H9 (cell line): ENCODE measurements at regions not wholly inside any gene's neighbourhood (a gene's known extent, or its start where the extent isn't known, plus 50 kb on each side); places are given as distances from the start of the nearest gene placed in this dataset.

ENCODE experiments used
- DNase-seq: peaks from one replicate; pipeline ENCODE4 v3.0.0-alpha.2; 2017
- H2AFZ ChIP-seq: one replicate; pipeline ENCODE4 v1.6.1; 2013; ENCODE audit warnings: mild to moderate bottlenecking, low read length, control low read depth, moderate library complexity
- H2AK5ac ChIP-seq: 2 replicates; pipeline ENCODE4 v1.6.1; 2013; ENCODE audit warnings: low read length, control low read depth, mixed read lengths; ENCODE audit not compliant: insufficient read length
- H2BK120ac ChIP-seq: one replicate; pipeline ENCODE4 v1.6.1; 2013; ENCODE audit warnings: low read depth, mild to moderate bottlenecking, low read length, control low read depth, inconsistent platforms; ENCODE audit not compliant: poor library complexity, severe bottlenecking
- H2BK12ac ChIP-seq: 2 replicates; pipeline ENCODE4 v1.6.1; 2013; ENCODE audit warnings: low read length, control low read depth, mixed read lengths, low read depth; ENCODE audit not compliant: insufficient read length
- H2BK15ac ChIP-seq: 2 replicates; pipeline ENCODE4 v1.6.1; 2013; ENCODE audit warnings: low read depth, low read length, control low read depth
- H2BK20ac ChIP-seq: one replicate; pipeline ENCODE4 v1.6.1; 2013; ENCODE audit warnings: low read depth, mild to moderate bottlenecking, low read length, control low read depth, inconsistent platforms; ENCODE audit not compliant: poor library complexity, severe bottlenecking
- H2BK5ac ChIP-seq: 2 replicates; pipeline ENCODE4 v1.6.1; 2013; ENCODE audit warnings: low read length, control low read depth, mixed read lengths; ENCODE audit not compliant: insufficient read length
- H3K14ac ChIP-seq: 2 replicates; pipeline ENCODE4 v1.6.1; 2013; ENCODE audit warnings: low read length, control low read depth; ENCODE audit not compliant: insufficient read depth
- H3K18ac ChIP-seq: 2 replicates; pipeline ENCODE4 v1.6.1; 2013; ENCODE audit warnings: low read depth, mild to moderate bottlenecking, mixed read lengths, low read length, control low read depth; ENCODE audit not compliant: insufficient read length
- H3K23ac ChIP-seq: 2 replicates; pipeline ENCODE4 v1.6.1; 2013; ENCODE audit warnings: low read length, control low read depth, mixed read lengths, low read depth; ENCODE audit not compliant: insufficient read length
- H3K23me2 ChIP-seq: 2 replicates; pipeline ENCODE4 v1.6.1; 2013; ENCODE audit warnings: low read depth, mild to moderate bottlenecking, mixed read lengths, low read length, control low read depth; ENCODE audit not compliant: insufficient read length, poor library complexity, severe bottlenecking
- H3K27ac ChIP-seq: 2 replicates; pipeline ENCODE4 v1.5.1; 2013; ENCODE audit warnings: low read length, control low read depth, mixed read lengths, low read depth; ENCODE audit not compliant: insufficient read length
- H3K27me3 ChIP-seq: 2 replicates; pipeline ENCODE4 v1.6.1; 2013; ENCODE audit warnings: low read length, control low read depth, inconsistent platforms; ENCODE audit not compliant: insufficient read depth
- H3K4ac ChIP-seq: 2 replicates; pipeline ENCODE4 v1.6.1; 2013; ENCODE audit warnings: low read depth, mild to moderate bottlenecking, control low read depth, inconsistent platforms, low read length, moderate library complexity
- H3K4me1 ChIP-seq: 2 replicates; pipeline ENCODE4 v1.6.1; 2013; ENCODE audit warnings: low read length, control low read depth, inconsistent platforms; ENCODE audit not compliant: insufficient read depth
- H3K4me2 ChIP-seq: 2 replicates; pipeline ENCODE4 v1.6.1; 2013; ENCODE audit warnings: low read length, control low read depth, mixed read lengths; ENCODE audit not compliant: insufficient read length, insufficient read depth
- H3K56ac ChIP-seq: 2 replicates; pipeline ENCODE4 v1.6.1; 2013; ENCODE audit warnings: low read depth, mild to moderate bottlenecking, mixed read lengths, low read length, control low read depth; ENCODE audit not compliant: insufficient read length
- H3K79me1 ChIP-seq: 2 replicates; pipeline ENCODE4 v1.6.1; 2013; ENCODE audit warnings: low read depth, mild to moderate bottlenecking, moderate library complexity, low read length, control low read depth, inconsistent platforms; ENCODE audit not compliant: insufficient read depth, poor library complexity, severe bottlenecking
- H3K79me2 ChIP-seq: 2 replicates; pipeline ENCODE4 v1.6.1; 2013; ENCODE audit warnings: low read length, control low read depth, inconsistent platforms; ENCODE audit not compliant: insufficient read depth
- H3K9ac ChIP-seq: 2 replicates; pipeline ENCODE4 v1.6.1; 2013; ENCODE audit warnings: low read length, control low read depth, mixed read lengths; ENCODE audit not compliant: insufficient read length; ENCODE audit errors: extremely low read depth
- H3K9me3 ChIP-seq: one replicate; pipeline ENCODE4 v1.6.1; 2013; ENCODE audit warnings: low read depth, low read length, inconsistent platforms; ENCODE audit not compliant: control insufficient read depth
- H3T11ph ChIP-seq: one replicate; pipeline ENCODE4 v1.6.1; 2013; ENCODE audit warnings: mild to moderate bottlenecking, low read length, control low read depth, inconsistent platforms
- H4K20me1 ChIP-seq: one replicate; pipeline ENCODE4 v1.6.1; 2013; ENCODE audit not compliant: control insufficient read depth, insufficient read length, insufficient read depth
- H4K5ac ChIP-seq: 2 replicates; pipeline ENCODE4 v1.6.1; 2013; ENCODE audit warnings: low read depth, mild to moderate bottlenecking, mixed read lengths, low read length, control low read depth; ENCODE audit not compliant: insufficient read length
- H4K8ac ChIP-seq: replicated peaks from 2 replicates; pipeline ENCODE4 v1.6.1; 2013; ENCODE audit warnings: low read length, control low read depth, mixed read lengths, low read depth; ENCODE audit not compliant: insufficient read length
- H4K91ac ChIP-seq: 2 replicates; pipeline ENCODE4 v1.6.1; 2013; ENCODE audit warnings: low read depth, mild to moderate bottlenecking, moderate library complexity, mixed read lengths, low read length, control low read depth; ENCODE audit not compliant: insufficient read length
- H3K27ac Mint-ChIP-seq, 3 experiments: 2 replicates in 2 of 3; 3 replicates in 1 of 3; pipeline ENCODE4 v1.8.0; 2020 to 2021; ENCODE audit warnings: mixed read lengths in 3 of 3, mild to moderate bottlenecking in 1 of 3, moderate library complexity in 1 of 3
- H3K27me3 Mint-ChIP-seq: 2 replicates; pipeline ENCODE4 v1.8.0; 2021; ENCODE audit warnings: low read depth, mild to moderate bottlenecking, moderate library complexity, mixed read lengths
- H3K36me3 Mint-ChIP-seq, 3 experiments: 2 replicates in 2 of 3; 3 replicates in 1 of 3; pipeline ENCODE4 v1.8.0; 2020 to 2021; ENCODE audit warnings: low read depth in 3 of 3, mixed read lengths in 3 of 3; ENCODE audit not compliant: insufficient read depth in 1 of 3
- H3K4me1 Mint-ChIP-seq, 2 experiments: 2 replicates each; pipeline ENCODE4 v1.8.0; 2020; ENCODE audit warnings: mixed read lengths in 2 of 2
- H3K4me3 Mint-ChIP-seq, 2 experiments: 2 replicates in 1 of 2; 3 replicates in 1 of 2; pipeline ENCODE4 v1.8.0; 2020 to 2021; ENCODE audit warnings: mild to moderate bottlenecking in 2 of 2, mixed read lengths in 2 of 2, moderate library complexity in 1 of 2
- H3K9me3 Mint-ChIP-seq, 2 experiments: 2 replicates in 1 of 2; 3 replicates in 1 of 2; pipeline ENCODE4 v1.8.0; 2020; ENCODE audit warnings: mild to moderate bottlenecking in 2 of 2, mixed read lengths in 2 of 2, moderate library complexity in 1 of 2
- CTCF ChIP-seq: fragments of 200-600 bp; sonication (generic); conservative IDR thresholded peaks from 3 replicates; pipeline ENCODE4 v1.8.0; 2021; ENCODE audit warnings: antibody characterized with exemption, mild to moderate bottlenecking
- WGBS: extraction: QIAGEN DNeasy Blood & Tissue Kit; methylation state at CpG from one replicate; pipeline ENCODE4 v1.1.7; 2013; ENCODE audit warnings: missing lambda C conversion rate, low lambda C conversion rate, mixed read lengths; ENCODE audit not compliant: insufficient read length; ENCODE audit errors: extremely low coverage; 5-methylcytosine and 5-hydroxymethylcytosine counted together

DNA sequence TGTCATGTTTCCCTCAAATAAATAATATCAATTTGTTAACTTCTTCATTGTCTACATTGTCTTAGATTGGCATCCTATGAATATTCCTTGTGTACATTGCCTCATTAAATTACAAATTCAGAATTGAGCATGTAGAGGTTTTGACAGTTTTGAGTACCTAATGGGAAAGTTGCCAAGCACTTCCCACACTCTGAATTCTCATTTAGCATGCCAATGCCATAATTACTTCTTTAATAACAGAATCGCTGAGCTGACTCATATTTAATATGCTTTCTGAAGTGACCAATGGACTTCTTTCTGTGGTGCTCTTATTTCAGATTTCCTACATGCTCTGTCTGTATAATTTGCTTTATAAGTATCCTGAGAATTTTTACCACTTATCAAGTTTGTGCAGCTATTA lies 114.4 kb upstream of the NOL4 start:
- no peaks in the 10 kb centered on the region for H3K36me3 Mint-ChIP-seq
- H3K27me3 Mint-ChIP-seq = no peaks in the 10 kb centered on the region
- Histone ChIP-seq H2AK5ac (no peak overlapping the region), H2BK5ac (no peak overlapping the region), H2BK120ac (no peak overlapping the region), H2BK20ac (no peak overlapping the region), H4K20me1 (no peaks in the 10 kb centered on the region), H3K4me1 (peaks cover 2% of the 10 kb centered on the region; the same call in 1 of the 2 replicates), H3K4me2 (no peak overlapping the region), H3K79me1 (no peaks in the 10 kb centered on the region), H4K5ac (no peak overlapping the region), H3K79me2 (peaks cover 2% of the 10 kb centered on the region; the same call in 1 of the 2 replicates), H3K18ac (no peak overlapping the region), H3K27me3 (no peaks in the 10 kb centered on the region), H3T11ph (no peak overlapping the region), H3K9ac (no peak overlapping the region), H3K56ac (no peak overlapping the region), H3K9me3 (no peaks in the 10 kb centered on the region), H3K14ac (no peak overlapping the region), H3K4ac (no peak overlapping the region), H3K27ac (no peak overlapping the region), H2BK12ac (no peak overlapping the region), H4K8ac (no peak overlapping the region), H4K91ac (no peak overlapping the region), H2AFZ (no peak overlapping the region), H2BK15ac (no peak overlapping the region), H3K23me2 (no peaks in the 10 kb centered on the region), H3K23ac (no peak overlapping the region)
- DNase-seq = no peak
- no peak overlapping the region for H3K27ac Mint-ChIP-seq
- H3K9me3 Mint-ChIP-seq = no peaks in the 10 kb centered on the region; a peak in 1 of 5 replicates
- H3K4me3 Mint-ChIP-seq = no peak overlapping the region
- WGBS = no CpG with 5 or more reads among the region's 1 CpG
- TF ChIP-seq CTCF = no peak
- H3K4me1 Mint-ChIP-seq = peaks cover 0 to 5% of the 10 kb centered on the region in 2 experiments; a peak in 2 of 4 replicates
